ENCODE measurements at regions not wholly inside any gene's neighbourhood (a gene's known extent, or its start where the extent isn't known, plus 50 kb on each side); places are given as distances from the start of the nearest gene placed in this dataset.
"Not testable (repeated sequence)": the region's sequence is repeated elsewhere in the genome, so short reads cannot be mapped to it uniquely, and the experiment has no call there.

DNA sequence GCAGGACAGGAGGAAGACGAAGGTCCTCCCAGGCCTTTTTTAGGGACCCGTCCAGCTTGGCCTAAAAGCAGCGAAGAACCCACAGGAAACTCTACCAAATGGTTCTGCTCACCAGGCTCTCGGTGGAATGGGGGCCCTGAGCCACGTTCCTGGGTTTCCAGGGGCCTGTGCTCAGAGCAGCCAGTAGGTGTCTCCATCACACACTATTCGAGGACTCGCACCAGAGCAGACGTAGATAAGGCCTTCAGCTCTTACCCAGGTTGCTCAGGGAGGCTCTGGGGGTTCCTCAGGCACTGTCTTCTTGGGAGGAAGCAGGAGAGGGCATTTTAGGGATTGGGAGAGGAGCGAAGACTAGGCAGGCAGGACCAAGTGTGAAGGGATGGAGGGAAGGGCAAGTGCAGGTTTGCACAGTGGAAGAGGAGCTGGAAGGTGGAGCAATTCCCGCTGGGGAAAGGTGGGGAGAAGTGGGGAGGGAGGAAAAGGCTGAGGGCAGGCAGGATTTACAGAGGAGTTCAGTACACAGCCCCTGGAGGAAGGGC is 157.1 kb downstream of the RGS9 start:
- Histone ChIP-seq H3K27ac (ENCODE audit: low read length) (no peak overlapping the region), H3K36me3 (ENCODE audit: control insufficient read depth in 2 of 2, insufficient read depth in 2 of 2, low read length in 2 of 2) (no peaks in the 10 kb centered on the region), H3K9ac (ENCODE audit: low read length in 2 of 2) (peak overlapping the region in 1 of 2 donors; percentile 21), H3K27me3 (ENCODE audit: control insufficient read depth in 1 of 2, insufficient read depth in 2 of 2, low read length in 2 of 2) (no peaks in the 10 kb centered on the region), H3K4me3 (ENCODE audit: low read length in 2 of 2) (peak overlapping the region in 1 of 2 donors; percentile 29), H3K4me1 (ENCODE audit: control insufficient read depth, insufficient read depth, low read length) (peaks cover 7% of the 10 kb centered on the region), H3K9me3 (ENCODE audit: control insufficient read depth in 2 of 2, low read length in 2 of 2) (no peaks in the 10 kb centered on the region)

DNA sequence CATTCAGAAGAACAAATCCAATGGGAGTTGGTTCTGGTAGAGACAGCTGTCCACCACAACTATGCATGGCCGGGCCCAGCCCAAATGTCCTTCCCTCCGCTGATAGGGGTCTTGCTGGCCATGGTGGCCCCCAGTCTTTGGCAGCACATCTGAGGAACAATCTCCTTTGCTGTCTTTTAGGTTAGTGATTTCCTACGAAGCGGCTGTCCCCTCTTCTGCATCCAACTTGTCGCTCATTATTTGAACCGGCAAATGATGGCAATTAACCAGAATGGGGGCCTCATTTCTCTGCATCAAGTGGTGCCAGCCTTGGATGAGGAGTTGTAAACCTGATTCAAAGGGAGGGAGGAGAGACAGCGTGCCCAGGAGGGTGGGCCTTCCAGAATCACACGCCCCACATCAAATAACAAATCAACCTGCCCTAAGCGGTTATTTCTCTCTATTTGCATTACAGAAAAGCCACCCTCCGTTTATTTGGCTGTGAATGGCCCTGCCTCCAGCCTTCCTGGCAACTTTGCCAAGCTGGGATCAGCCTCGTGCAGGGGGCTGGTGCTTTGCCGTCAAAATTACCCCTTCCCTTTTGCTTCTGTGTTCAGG is 156.5 kb downstream of the RGS9 start:
- no peak overlapping the region for H3K27ac ChIP-seq (ENCODE audit: low read length)

DNA sequence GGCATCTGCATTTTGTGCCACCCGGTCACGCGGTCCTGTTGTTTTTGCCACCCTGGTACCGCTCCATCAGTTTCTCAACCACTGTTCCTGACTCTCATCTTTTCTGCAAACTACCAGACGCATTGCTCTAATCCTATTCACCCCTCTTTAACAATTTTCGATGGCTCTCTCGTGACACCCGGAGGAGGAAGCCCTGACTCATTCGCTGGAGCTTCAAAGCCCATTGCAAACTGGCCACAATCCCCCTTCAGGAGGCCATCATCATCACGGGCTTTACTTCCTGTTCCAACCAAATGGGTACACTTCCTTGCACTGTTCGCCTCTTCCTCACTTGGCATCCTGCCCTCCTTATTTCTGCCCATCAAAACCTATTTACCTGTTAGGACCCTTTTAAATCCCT is 155.3 kb downstream of the RGS9 start:
- no peaks in the 10 kb centered on the region for H3K9me3 ChIP-seq (ENCODE audit: control insufficient read depth in 2 of 2, low read length in 2 of 2)
- H3K4me1 ChIP-seq (ENCODE audit: control insufficient read depth, insufficient read depth, low read length): peaks cover 7% of the 10 kb centered on the region
- no peak overlapping the region for H3K4me3 ChIP-seq (ENCODE audit: low read length in 2 of 2)
- H3K27ac ChIP-seq (ENCODE audit: low read length): no peak overlapping the region
- no peaks in the 10 kb centered on the region for H3K27me3 ChIP-seq (ENCODE audit: control insufficient read depth in 1 of 2, insufficient read depth in 2 of 2, low read length in 2 of 2)
- H3K9ac ChIP-seq (ENCODE audit: low read length in 2 of 2): no peak overlapping the region
- H3K36me3 ChIP-seq (ENCODE audit: control insufficient read depth in 2 of 2, insufficient read depth in 2 of 2, low read length in 2 of 2): no peaks in the 10 kb centered on the region

More for the DNA sequence above, 156.5 kb downstream of the RGS9 start:
- H3K27me3 ChIP-seq (ENCODE audit: control insufficient read depth in 1 of 2, insufficient read depth in 2 of 2, low read length in 2 of 2): no peaks in the 10 kb centered on the region
- H3K4me3 ChIP-seq (ENCODE audit: low read length in 2 of 2): peak overlapping the region in 1 of 2 donors; percentile 29
- no peak overlapping the region for H3K9ac ChIP-seq (ENCODE audit: low read length in 2 of 2)
- H3K4me1 ChIP-seq (ENCODE audit: control insufficient read depth, insufficient read depth, low read length): peaks cover 7% of the 10 kb centered on the region
- H3K9me3 ChIP-seq (ENCODE audit: control insufficient read depth in 2 of 2, low read length in 2 of 2): no peaks in the 10 kb centered on the region
- H3K36me3 ChIP-seq (ENCODE audit: control insufficient read depth in 2 of 2, insufficient read depth in 2 of 2, low read length in 2 of 2): no peaks in the 10 kb centered on the region

DNA sequence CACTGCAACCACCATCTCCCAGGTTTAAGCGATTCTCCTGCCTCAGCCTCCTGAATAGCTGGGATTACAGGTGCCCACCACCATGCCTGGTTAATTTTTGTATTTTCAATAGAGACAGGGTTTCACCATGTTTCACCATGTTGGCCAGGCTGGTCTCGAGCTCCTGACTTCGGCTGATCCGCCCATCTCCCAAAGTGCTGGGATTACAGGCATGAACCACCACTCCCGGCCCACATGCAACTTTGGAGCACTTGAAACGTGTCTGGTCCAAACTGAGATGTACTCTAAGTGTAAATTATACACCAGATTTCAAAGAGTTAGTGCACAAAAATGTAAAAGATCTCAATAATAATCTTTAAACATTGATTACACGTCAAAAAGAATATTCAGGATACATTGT is 154.1 kb downstream of the RGS9 start:
- not testable (repeated sequence) for H3K27me3 ChIP-seq (ENCODE audit: control insufficient read depth in 1 of 2, insufficient read depth in 2 of 2, low read length in 2 of 2); H3K4me1 ChIP-seq (ENCODE audit: control insufficient read depth, insufficient read depth, low read length); H3K9me3 ChIP-seq (ENCODE audit: control insufficient read depth in 2 of 2, low read length in 2 of 2); H3K4me3 ChIP-seq (ENCODE audit: low read length in 2 of 2); H3K27ac ChIP-seq (ENCODE audit: low read length); H3K36me3 ChIP-seq (ENCODE audit: control insufficient read depth in 2 of 2, insufficient read depth in 2 of 2, low read length in 2 of 2); H3K9ac ChIP-seq (ENCODE audit: low read length in 2 of 2)

DNA sequence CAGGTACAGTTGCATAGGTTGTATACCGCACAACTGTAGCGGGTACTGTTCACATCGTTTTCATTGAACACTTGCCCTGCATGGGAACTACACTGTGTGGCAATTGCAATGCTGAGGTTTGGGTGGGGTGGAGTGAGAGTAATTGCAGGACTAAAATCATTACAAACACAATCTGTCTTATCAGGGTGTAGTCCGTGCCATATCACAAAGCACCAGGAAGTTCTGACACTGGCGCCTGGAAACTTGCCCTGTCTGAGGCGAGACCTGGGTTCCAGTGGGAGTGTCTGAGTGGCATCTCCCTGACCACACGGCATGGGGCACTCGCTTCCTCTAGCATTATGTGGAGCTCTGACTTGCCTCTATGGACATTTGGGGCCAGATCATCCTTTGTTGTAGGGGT is 153.4 kb downstream of the RGS9 start:
- Histone ChIP-seq H3K27me3 (ENCODE audit: control insufficient read depth in 1 of 2, insufficient read depth in 2 of 2, low read length in 2 of 2) (no peaks in the 10 kb centered on the region), H3K9me3 (ENCODE audit: control insufficient read depth in 2 of 2, low read length in 2 of 2) (no peaks in the 10 kb centered on the region), H3K27ac (ENCODE audit: low read length) (no peak overlapping the region), H3K4me1 (ENCODE audit: control insufficient read depth, insufficient read depth, low read length) (peaks cover 7% of the 10 kb centered on the region), H3K36me3 (ENCODE audit: control insufficient read depth in 2 of 2, insufficient read depth in 2 of 2, low read length in 2 of 2) (no peaks in the 10 kb centered on the region), H3K4me3 (ENCODE audit: low read length in 2 of 2) (no peak overlapping the region), H3K9ac (ENCODE audit: low read length in 2 of 2) (no peak overlapping the region)

DNA sequence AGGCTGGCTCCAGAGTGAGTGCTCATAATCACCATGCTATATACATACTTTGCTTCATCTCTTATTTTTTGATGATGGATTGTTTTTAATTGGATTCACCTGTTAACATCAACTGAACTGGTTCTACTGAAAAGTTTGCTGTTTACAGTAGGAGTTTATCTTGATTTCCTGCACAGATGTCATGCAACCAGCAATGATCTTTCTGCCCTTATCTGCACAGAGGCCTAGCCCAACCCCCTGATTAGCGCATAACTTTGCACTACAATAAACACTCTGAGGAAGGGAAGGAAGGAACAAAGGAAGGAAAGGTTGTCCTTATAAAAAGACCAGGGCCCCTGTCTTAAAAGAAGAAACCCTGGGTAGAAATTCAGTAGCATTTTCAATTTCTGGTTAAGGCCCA is 152.9 kb downstream of the RGS9 start:
- Histone ChIP-seq H3K4me1 (ENCODE audit: control insufficient read depth, insufficient read depth, low read length) (peaks cover 7% of the 10 kb centered on the region), H3K27ac (ENCODE audit: low read length) (no peak overlapping the region), H3K9ac (ENCODE audit: low read length in 2 of 2) (no peak overlapping the region), H3K9me3 (ENCODE audit: control insufficient read depth in 2 of 2, low read length in 2 of 2) (no peaks in the 10 kb centered on the region), H3K36me3 (ENCODE audit: control insufficient read depth in 2 of 2, insufficient read depth in 2 of 2, low read length in 2 of 2) (no peaks in the 10 kb centered on the region), H3K4me3 (ENCODE audit: low read length in 2 of 2) (no peak overlapping the region), H3K27me3 (ENCODE audit: control insufficient read depth in 1 of 2, insufficient read depth in 2 of 2, low read length in 2 of 2) (no peaks in the 10 kb centered on the region)

DNA sequence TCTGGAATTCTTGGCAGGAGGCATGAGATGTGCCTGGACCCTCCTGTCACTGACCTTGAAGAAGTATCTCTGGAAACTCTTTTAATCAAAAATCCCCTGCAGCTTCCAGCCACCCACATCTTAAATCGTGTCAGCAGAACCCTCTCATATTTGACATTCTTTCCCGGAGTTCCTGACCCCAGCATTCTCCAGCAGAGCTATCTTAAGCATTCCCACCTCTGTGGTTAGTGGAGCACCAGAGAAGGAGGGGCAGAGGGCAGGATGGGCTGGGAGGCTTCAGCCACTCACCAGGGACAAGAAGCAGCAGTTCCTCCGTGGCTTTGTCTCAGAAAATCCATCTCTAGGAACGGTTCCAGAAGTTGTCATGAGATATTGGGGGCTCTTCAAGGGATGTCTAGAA is 149.9 kb downstream of the RGS9 start:
- no peaks in the 10 kb centered on the region for H3K27me3 ChIP-seq (ENCODE audit: control insufficient read depth in 1 of 2, insufficient read depth in 2 of 2, low read length in 2 of 2)
- no peaks in the 10 kb centered on the region for H3K36me3 ChIP-seq (ENCODE audit: control insufficient read depth in 2 of 2, insufficient read depth in 2 of 2, low read length in 2 of 2)
- H3K9ac ChIP-seq (ENCODE audit: low read length in 2 of 2): no peak overlapping the region
- no peaks in the 10 kb centered on the region for H3K4me1 ChIP-seq (ENCODE audit: control insufficient read depth, insufficient read depth, low read length)
- no peak overlapping the region for H3K27ac ChIP-seq (ENCODE audit: low read length)
- H3K9me3 ChIP-seq (ENCODE audit: control insufficient read depth in 2 of 2, low read length in 2 of 2): peaks cover 4% of the 10 kb centered on the region in 2 donors
- H3K4me3 ChIP-seq (ENCODE audit: low read length in 2 of 2): no peak overlapping the region

DNA sequence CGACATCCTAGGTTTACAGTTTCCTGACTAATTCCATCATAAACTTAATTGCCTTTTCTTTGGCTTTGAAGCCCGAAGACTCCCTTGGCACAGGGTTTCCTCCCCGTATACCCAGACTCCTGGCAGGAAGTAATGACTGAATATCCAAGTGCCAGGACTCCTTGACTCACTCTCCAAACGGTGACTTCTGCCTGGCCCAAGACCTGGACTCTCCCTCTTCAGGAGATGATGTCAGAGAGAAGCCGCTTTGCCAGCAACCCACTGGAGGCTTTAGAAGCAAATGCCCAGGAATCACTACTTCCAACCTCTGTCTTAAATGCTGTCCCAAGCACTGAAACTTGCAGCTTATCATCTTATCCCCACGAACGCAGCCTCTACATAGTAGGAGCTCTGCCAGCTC is 146.5 kb downstream of the RGS9 start:
- Histone ChIP-seq H3K36me3 (ENCODE audit: control insufficient read depth in 2 of 2, insufficient read depth in 2 of 2, low read length in 2 of 2) (no peaks in the 10 kb centered on the region), H3K9ac (ENCODE audit: low read length in 2 of 2) (no peak overlapping the region), H3K4me1 (ENCODE audit: control insufficient read depth, insufficient read depth, low read length) (no peaks in the 10 kb centered on the region), H3K9me3 (ENCODE audit: control insufficient read depth in 2 of 2, low read length in 2 of 2) (peaks cover 4% of the 10 kb centered on the region in 2 donors), H3K27me3 (ENCODE audit: control insufficient read depth in 1 of 2, insufficient read depth in 2 of 2, low read length in 2 of 2) (no peaks in the 10 kb centered on the region), H3K4me3 (ENCODE audit: low read length in 2 of 2) (no peak overlapping the region), H3K27ac (ENCODE audit: low read length) (no peak overlapping the region)

DNA sequence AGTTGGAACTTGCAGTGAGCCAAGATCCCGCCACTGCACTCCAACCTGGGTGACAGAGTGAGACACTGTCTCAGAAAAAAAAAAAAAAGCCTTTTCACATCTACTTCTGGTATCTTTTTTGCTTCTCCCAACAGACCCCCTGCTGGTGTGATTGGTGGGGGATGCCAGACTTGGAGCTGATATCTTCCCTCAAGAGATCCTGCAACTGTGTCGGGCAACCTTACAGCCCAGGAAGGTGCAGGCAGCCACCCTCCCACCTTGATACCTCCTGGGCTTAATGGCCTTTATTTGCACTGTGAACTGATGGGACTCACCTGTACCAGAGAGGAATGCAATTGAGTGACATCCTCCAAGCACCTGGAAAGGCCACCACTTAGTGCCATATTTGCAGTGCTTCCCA is 142.3 kb downstream of the RGS9 start:
- Histone ChIP-seq H3K9me3 (ENCODE audit: control insufficient read depth in 2 of 2, low read length in 2 of 2) (peaks cover 4% of the 10 kb centered on the region in 2 donors), H3K4me3 (ENCODE audit: low read length in 2 of 2) (no peak overlapping the region), H3K27ac (ENCODE audit: low read length) (no peak overlapping the region)

DNA sequence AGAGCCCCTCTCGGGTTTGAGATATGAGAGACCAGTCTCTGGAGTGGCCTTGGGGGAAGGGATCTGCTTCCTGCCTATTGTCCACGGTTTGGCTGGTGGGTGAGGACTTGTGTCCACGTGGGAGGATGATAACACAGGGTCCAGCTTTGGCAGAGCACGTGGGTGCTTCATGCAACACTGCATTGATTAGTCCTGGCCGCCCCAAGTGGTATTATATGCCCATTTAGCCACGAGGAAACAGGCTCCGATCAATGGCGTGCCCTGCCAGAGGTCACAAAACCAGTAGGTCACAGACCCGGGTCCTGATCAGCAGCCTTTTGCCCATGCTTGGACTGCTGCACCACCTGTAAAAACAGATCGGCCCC is 141.6 kb downstream of the RGS9 start:
- H3K27me3 ChIP-seq (ENCODE audit: control insufficient read depth in 1 of 2, insufficient read depth in 2 of 2, low read length in 2 of 2): no peaks in the 10 kb centered on the region
- no peak overlapping the region for H3K27ac ChIP-seq (ENCODE audit: low read length)
- peaks cover 18% of the 10 kb centered on the region for H3K4me1 ChIP-seq (ENCODE audit: control insufficient read depth, insufficient read depth, low read length)
- H3K4me3 ChIP-seq (ENCODE audit: low read length in 2 of 2): no peak overlapping the region
- H3K36me3 ChIP-seq (ENCODE audit: control insufficient read depth in 2 of 2, insufficient read depth in 2 of 2, low read length in 2 of 2): no peaks in the 10 kb centered on the region
- no peak overlapping the region for H3K9ac ChIP-seq (ENCODE audit: low read length in 2 of 2)
- H3K9me3 ChIP-seq (ENCODE audit: control insufficient read depth in 2 of 2, low read length in 2 of 2): peaks cover 2 to 4% of the 10 kb centered on the region in 2 donors

More for the DNA sequence above, 142.3 kb downstream of the RGS9 start:
- no peaks in the 10 kb centered on the region for H3K36me3 ChIP-seq (ENCODE audit: control insufficient read depth in 2 of 2, insufficient read depth in 2 of 2, low read length in 2 of 2)
- no peak overlapping the region for H3K9ac ChIP-seq (ENCODE audit: low read length in 2 of 2)
- H3K27me3 ChIP-seq (ENCODE audit: control insufficient read depth in 1 of 2, insufficient read depth in 2 of 2, low read length in 2 of 2): no peaks in the 10 kb centered on the region
- peaks cover 18% of the 10 kb centered on the region for H3K4me1 ChIP-seq (ENCODE audit: control insufficient read depth, insufficient read depth, low read length)

DNA sequence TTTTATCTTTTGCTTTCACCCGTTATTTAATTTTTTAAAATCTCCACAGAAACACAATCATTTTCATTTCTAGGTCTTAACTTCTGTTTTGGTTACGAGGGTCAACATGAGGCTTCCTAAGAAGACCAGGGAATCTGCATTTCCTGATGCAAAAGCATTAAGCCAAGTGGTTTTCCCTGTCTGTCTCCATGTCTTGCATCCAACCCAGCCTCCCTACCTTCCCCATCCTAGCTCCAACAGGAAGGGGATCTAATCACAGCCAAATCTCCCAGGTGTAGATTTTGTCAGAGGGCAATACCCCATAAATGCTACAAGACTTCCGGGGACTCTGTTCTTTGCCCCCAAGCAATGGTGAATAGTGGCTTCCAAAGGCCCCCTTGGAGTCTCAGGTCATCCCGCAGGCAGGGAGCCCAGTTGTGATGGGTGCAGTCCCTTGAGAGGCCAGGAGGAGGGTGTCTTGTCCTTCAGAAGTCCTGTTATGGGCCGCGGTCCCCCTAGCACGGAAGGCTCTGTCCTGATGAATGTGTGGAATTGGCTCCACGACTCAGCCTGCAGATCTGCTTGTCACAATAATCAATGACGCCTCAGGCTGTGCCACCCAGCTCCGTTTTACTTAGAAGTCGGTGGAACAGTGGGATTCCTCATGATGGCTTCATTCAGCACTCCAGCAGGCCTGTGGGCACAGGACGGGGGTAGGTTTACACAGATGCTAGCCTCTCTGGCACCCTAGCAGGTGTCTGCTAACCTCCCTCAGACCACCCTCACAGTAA is 141.1 kb downstream of the RGS9 start:
- peak overlapping the region; percentile 31 for H3K27ac ChIP-seq (ENCODE audit: low read length)
- H3K27me3 ChIP-seq (ENCODE audit: control insufficient read depth in 1 of 2, insufficient read depth in 2 of 2, low read length in 2 of 2): no peaks in the 10 kb centered on the region
- H3K4me3 ChIP-seq (ENCODE audit: low read length in 2 of 2): peak overlapping the region in 1 of 2 donors; percentile 59
- peaks cover 0 to 2% of the 10 kb centered on the region in 2 donors for H3K9me3 ChIP-seq (ENCODE audit: control insufficient read depth in 2 of 2, low read length in 2 of 2)
- H3K4me1 ChIP-seq (ENCODE audit: control insufficient read depth, insufficient read depth, low read length): peaks cover 18% of the 10 kb centered on the region
- no peak overlapping the region for H3K9ac ChIP-seq (ENCODE audit: low read length in 2 of 2)
- H3K36me3 ChIP-seq (ENCODE audit: control insufficient read depth in 2 of 2, insufficient read depth in 2 of 2, low read length in 2 of 2): no peaks in the 10 kb centered on the region
